ENCODE measurements at regions not wholly inside any gene's neighbourhood (a gene's known extent, or its start where the extent isn't known, plus 50 kb on each side); places are given as distances from the start of the nearest gene placed in this dataset.
"Not testable (repeated sequence)": the region's sequence is repeated elsewhere in the genome, so short reads cannot be mapped to it uniquely, and the experiment has no call there.

GRCh38 chr12:70070494-70071007 is 172.7 kb upstream of the CNOT2 start:
- DNase-seq: no peak

- DNase-seq: no peak
These were observed 168.7 kb upstream of the CNOT2 start for GRCh38 chr12:70074510-70074909.

GRCh38 chr12:70077441-70077840 is 165.8 kb upstream of the CNOT2 start:
- no peak for DNase-seq

- no peak for DNase-seq
These were observed 165.1 kb upstream of the CNOT2 start for GRCh38 chr12:70078161-70078560.

GRCh38 chr12:70080566-70080965 is 162.7 kb upstream of the CNOT2 start:
- no peak for DNase-seq

- no peak for DNase-seq
These were observed 160.1 kb upstream of the CNOT2 start for GRCh38 chr12:70082997-70083676.

GRCh38 chr12:70083677-70084020 is 159.6 kb upstream of the CNOT2 start:
- DNase-seq: no peak

- DNase-seq: not testable (repeated sequence)
These were observed 156.9 kb upstream of the CNOT2 start for GRCh38 chr12:70086372-70086771.

GRCh38 chr12:70091021-70091521 is 152.2 kb upstream of the CNOT2 start:
- no peak for DNase-seq

GRCh38 chr12:70094467-70094866 is 148.8 kb upstream of the CNOT2 start:
- no peak for DNase-seq

GRCh38 chr12:70096759-70097410 is 146.3 kb upstream of the CNOT2 start:
- no peak for DNase-seq

GRCh38 chr12:70101064-70101463 is 142.2 kb upstream of the CNOT2 start:
- no peak for DNase-seq

- no peak for DNase-seq
These were observed 136.9 kb upstream of the CNOT2 start for GRCh38 chr12:70106347-70106746.

- no peak for DNase-seq
These were observed 133.1 kb upstream of the CNOT2 start for GRCh38 chr12:70110085-70110484.

- no peak for DNase-seq
These were observed 125.6 kb upstream of the CNOT2 start for GRCh38 chr12:70117670-70118069.

- DNase-seq: no peak
These were observed 122.3 kb upstream of the CNOT2 start for GRCh38 chr12:70120970-70121369.

- no peak for DNase-seq
These were observed 121.7 kb upstream of the CNOT2 start for GRCh38 chr12:70121562-70121961.

GRCh38 chr12:70122804-70123203 is 120.4 kb upstream of the CNOT2 start:
- DNase-seq: no peak

GRCh38 chr12:70149013-70149412 is 94.2 kb upstream of the CNOT2 start:
- no peak for DNase-seq

GRCh38 chr12:70149665-70150064 is 93.6 kb upstream of the CNOT2 start:
- no peak for DNase-seq

- DNase-seq: no peak
These were observed 93.0 kb upstream of the CNOT2 start for GRCh38 chr12:70150230-70150629.

GRCh38 chr12:70151993-70152392 is 91.2 kb upstream of the CNOT2 start:
- no peak for DNase-seq

- no peak for DNase-seq
These were observed 89.1 kb upstream of the CNOT2 start for GRCh38 chr12:70154087-70154638.

All from dermis blood vessel endothelial cell (primary cell).